ENCODE measurements at regions not wholly inside any gene's neighbourhood (a gene's known extent, or its start where the extent isn't known, plus 50 kb on each side); places are given as distances from the start of the nearest gene placed in this dataset.

DNA sequence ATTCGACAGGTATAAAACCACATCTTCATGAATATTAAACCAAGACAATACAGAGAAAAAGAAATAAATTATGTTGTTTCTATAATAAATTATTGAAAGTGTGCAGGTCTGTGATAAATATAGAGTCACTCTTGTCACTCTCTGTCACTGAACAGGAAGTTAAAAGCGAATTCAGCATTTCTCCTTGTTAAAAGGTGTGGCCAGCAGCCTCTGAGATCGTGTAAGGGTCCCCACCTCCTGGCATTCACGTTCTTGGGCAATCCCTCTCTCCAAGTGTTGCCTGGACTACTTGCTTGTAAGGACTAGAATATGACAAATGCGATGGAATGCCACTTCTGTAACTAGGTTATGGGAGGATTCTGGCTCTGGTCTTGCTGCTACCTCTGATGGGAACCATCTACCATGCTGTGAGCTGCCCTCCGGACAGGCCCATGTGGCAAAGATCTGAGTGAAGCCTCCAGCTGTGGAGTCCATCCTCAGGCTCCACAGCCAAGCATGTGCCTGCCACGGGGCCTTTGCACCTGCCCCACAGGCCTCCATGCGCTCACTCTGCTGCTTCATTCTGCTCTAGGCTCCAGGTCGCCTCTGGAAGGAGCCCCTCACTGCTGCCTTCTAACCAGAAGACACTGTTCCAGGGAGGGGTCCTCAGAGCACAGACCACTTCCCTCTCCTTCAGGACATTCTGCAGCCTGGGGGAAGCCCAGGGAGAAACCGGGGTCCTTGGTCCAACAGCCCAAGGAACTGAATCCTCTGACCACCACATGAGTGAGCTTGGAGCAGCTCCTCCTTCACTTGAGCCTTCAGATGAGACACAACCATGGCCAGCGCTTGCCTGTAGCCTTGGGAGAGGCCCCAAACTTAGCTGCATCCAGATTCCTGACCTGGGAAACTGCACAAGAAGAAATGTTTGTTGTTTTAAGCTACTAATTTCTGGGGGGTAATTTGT lies 202.9 kb upstream of the HDAC4 start:
- H3K27me3 ChIP-seq (ENCODE audit: control insufficient read depth, insufficient read depth, low read length, poor library complexity, severe bottlenecking), result no peaks in the 10 kb centered on the region
- 96% methylated on average over 10 to 11 of the region's 11 CpGs for WGBS, 2 experiments
- H3K36me3 ChIP-seq (ENCODE audit: control insufficient read depth, insufficient read depth, low read length), result no peaks in the 10 kb centered on the region
- no peak overlapping the region for H3K4me3 ChIP-seq (ENCODE audit: insufficient read depth, low read depth, low read length)
- H3K27ac ChIP-seq (ENCODE audit: insufficient read depth, low read depth, low read length, poor library complexity, severe bottlenecking), result no peak overlapping the region
- H3K9me3 ChIP-seq (ENCODE audit: control insufficient read depth, low read length), result no peaks in the 10 kb centered on the region
- peaks cover 11% of the 10 kb centered on the region for H3K4me1 ChIP-seq (ENCODE audit: control insufficient read depth, insufficient read depth, low read length)

DNA sequence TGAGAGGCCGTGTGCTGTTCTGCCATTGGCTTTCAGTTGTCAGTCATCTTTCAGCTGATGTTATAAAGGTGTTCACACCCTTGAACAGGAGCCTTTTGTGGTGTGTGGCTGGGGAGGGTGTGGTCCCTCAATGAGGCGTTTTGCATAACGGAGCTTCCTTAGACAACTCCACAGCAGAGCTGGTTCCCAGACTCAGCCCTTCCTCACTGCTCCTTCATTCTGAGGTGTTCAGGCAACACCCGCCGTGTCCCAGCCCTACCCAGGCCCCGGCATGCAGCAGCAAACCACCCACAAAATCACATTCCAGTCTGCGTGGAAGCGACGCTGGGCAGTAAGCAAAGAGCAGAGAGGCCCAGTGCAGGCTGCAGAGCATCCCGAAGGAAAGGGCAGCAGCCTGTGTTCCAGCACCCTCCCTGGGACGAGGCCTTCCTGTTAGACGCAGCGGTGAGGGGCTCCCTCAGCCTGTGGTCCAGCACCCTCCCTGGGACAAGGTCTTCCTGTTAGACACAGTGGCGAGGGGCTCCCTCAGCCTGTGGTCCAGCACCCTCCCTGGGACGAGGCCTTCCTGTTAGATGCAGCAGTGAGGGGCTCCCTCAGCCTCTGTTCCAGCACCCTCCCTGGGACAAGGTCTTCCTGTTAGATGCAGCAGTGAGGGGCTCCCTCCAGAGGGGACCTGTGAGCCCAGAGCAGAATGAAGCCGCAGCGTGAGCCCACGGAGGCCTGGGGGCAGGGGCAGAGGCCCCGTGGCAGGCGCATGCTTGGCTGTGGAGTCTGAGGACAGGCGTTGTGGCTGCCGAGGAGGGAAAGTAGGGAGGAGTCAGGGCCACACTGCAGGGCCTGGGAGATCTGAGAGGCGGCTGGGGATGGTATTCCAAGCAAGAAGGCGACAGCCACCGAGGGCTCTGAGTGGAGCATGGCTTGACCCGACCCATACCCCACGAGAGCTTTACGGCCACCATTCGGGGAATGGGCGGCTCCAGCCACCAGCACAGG lies 201.8 kb upstream of the HDAC4 start:
- peaks cover 11% of the 10 kb centered on the region for H3K4me1 ChIP-seq (ENCODE audit: control insufficient read depth, insufficient read depth, low read length)
- no peaks in the 10 kb centered on the region for H3K9me3 ChIP-seq (ENCODE audit: control insufficient read depth, low read length)
- no peaks in the 10 kb centered on the region for H3K27me3 ChIP-seq (ENCODE audit: control insufficient read depth, insufficient read depth, low read length, poor library complexity, severe bottlenecking)
- H3K4me3 ChIP-seq (ENCODE audit: insufficient read depth, low read depth, low read length), result no peak overlapping the region
- H3K36me3 ChIP-seq (ENCODE audit: control insufficient read depth, insufficient read depth, low read length), result no peaks in the 10 kb centered on the region
- H3K27ac ChIP-seq (ENCODE audit: insufficient read depth, low read depth, low read length, poor library complexity, severe bottlenecking), result no peak overlapping the region
- 88% methylated on average over 30 of the region's 30 CpGs for WGBS, 2 experiments

DNA sequence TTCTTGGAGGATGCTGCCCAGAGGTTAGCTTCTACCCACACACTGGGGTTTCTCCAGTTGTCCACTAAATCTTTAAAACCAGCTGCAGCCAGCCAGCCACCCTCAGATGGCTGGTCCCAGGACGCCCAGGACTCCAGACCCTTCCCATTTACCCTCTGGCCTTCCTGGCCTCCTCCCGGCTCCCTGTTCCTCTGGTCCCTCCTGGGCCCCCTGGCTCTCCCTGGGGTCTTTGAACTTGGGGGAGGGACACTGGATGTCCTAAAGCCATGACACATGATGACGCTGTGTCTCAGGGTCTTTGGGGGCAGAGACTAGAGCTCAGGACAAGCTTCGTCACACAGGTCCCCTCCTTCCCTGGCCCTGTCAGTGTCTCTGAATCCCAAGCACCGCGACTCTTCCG lies 201.1 kb upstream of the HDAC4 start:
- Histone ChIP-seq H3K27ac (ENCODE audit: insufficient read depth, low read depth, low read length, poor library complexity, severe bottlenecking) (no peak overlapping the region), H3K4me3 (ENCODE audit: insufficient read depth, low read depth, low read length) (no peak overlapping the region), H3K36me3 (ENCODE audit: control insufficient read depth, insufficient read depth, low read length) (no peaks in the 10 kb centered on the region), H3K27me3 (ENCODE audit: control insufficient read depth, insufficient read depth, low read length, poor library complexity, severe bottlenecking) (no peaks in the 10 kb centered on the region), H3K9me3 (ENCODE audit: control insufficient read depth, low read length) (no peaks in the 10 kb centered on the region), H3K4me1 (ENCODE audit: control insufficient read depth, insufficient read depth, low read length) (peaks cover 11% of the 10 kb centered on the region)
- 88% methylated on average over 7 of the region's 7 CpGs for WGBS, 2 experiments

DNA sequence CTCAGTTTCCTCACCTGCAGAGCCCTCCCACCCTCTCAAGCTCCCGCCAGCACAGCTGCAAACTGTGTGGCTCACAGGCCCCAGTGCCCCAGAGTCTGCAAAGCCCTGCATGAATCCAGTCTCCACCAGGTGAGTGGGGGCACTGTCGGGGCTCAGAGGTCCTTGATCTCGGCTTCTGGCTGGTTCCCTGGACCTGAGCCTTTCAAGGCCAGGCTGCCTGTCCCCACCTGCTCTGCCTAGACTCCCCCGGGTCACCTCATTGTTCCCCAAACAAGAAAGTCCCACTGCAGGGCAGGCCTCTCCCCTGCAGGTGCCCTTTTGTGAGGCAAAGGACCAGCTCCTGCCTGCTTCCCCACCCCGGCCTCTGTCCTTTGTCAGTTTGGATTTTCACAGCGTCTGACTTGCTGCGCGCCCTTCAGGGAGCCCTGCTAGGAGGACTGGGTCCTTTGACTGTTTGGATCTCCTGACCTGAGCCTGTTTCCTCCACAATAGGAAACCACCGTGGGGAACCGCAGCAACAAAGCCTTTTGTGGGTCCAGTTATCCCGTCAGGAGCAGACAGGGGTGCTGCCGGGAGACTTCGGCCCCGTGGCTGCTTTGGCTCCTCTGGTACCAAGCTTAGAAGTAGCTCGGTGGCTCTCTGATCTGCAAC lies 200.5 kb upstream of the HDAC4 start:
- 20 to 21% methylated on average over 15 of the region's 15 CpGs for WGBS, 2 experiments
- no peak overlapping the region for H3K4me3 ChIP-seq (ENCODE audit: insufficient read depth, low read depth, low read length)
- no peaks in the 10 kb centered on the region for H3K27me3 ChIP-seq (ENCODE audit: control insufficient read depth, insufficient read depth, low read length, poor library complexity, severe bottlenecking)

DNA sequence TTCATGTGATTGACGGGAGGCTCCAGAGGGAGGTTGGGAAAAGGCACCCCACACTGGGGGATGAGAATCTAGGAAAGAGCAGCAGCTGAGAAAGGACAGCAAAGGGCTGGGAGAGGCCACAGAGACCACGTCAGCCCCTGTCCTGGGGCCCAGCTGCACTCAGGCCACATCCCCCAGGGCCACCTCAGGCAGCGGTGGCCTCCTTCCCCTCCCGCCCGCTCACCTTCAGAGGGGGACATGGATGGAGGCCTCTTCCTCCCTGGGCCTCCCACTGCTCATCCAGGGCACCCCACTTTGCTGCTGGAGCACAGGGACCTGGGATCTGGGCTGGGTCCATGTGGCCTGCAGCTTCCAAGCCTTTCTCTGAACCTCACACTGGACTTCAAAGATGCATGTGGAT lies 199.8 kb upstream of the HDAC4 start:
- Histone ChIP-seq H3K36me3 (ENCODE audit: control insufficient read depth, insufficient read depth, low read length) (no peaks in the 10 kb centered on the region), H3K4me1 (ENCODE audit: control insufficient read depth, insufficient read depth, low read length) (peaks cover 11% of the 10 kb centered on the region), H3K4me3 (ENCODE audit: insufficient read depth, low read depth, low read length) (no peak overlapping the region), H3K27me3 (ENCODE audit: control insufficient read depth, insufficient read depth, low read length, poor library complexity, severe bottlenecking) (no peaks in the 10 kb centered on the region), H3K27ac (ENCODE audit: insufficient read depth, low read depth, low read length, poor library complexity, severe bottlenecking) (no peak overlapping the region), H3K9me3 (ENCODE audit: control insufficient read depth, low read length) (no peaks in the 10 kb centered on the region)
- 69 to 73% methylated on average over 5 of the region's 5 CpGs for WGBS, 2 experiments

More for the DNA sequence above, 200.5 kb upstream of the HDAC4 start:
- no peaks in the 10 kb centered on the region for H3K9me3 ChIP-seq (ENCODE audit: control insufficient read depth, low read length)
- no peaks in the 10 kb centered on the region for H3K36me3 ChIP-seq (ENCODE audit: control insufficient read depth, insufficient read depth, low read length)
- peaks cover 11% of the 10 kb centered on the region for H3K4me1 ChIP-seq (ENCODE audit: control insufficient read depth, insufficient read depth, low read length)
- no peak overlapping the region for H3K27ac ChIP-seq (ENCODE audit: insufficient read depth, low read depth, low read length, poor library complexity, severe bottlenecking)

DNA sequence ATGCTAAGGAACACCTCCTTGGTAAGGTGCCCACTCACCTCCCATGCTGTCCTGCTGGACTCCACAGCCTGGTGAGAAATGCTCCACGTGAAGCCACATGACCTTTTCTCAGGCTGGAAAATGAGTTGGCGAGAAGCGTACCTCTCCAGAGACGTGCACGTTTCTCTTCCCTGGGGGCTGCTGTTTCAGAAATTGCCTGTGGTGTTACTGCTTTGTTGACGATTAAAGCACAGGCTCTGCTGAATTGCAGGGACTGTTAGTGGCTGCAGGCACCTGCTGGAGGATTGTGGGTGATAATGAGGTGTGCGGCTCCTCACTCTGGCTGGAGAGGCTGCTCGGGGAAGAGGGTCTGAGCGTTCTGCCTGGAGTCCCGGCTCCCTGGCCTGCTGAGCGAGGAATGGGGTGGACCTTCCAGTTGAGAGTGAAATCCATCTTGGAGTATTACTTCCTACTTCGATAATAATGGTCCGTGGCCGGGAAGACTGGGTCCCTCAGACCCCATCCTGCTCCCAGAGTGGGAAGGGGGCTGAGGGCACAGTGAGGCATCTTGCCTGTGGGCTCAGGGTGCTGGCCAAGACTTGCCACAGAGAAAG lies 199.3 kb upstream of the HDAC4 start:
- WGBS, 2 experiments, result 91% methylated on average over 14 of the region's 14 CpGs

DNA sequence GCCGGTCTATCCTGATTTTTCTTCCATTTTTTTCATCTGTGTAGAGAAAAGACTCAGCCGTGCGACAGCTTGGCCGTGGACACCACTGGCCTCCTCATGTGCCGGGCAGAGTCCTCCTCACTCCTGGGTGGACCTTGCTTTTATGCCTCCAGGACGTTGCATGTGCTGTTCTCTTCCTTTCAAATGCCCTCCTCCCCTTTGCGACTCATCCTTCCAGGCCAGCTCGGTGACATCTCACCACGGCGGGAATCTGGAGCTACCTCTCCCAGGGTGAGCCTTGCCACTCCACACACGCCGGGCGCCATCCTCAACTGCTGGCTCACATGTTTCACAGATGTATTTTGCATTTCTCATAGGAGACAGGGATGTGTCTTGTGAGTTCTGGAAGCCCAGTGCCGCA lies 198.5 kb upstream of the HDAC4 start:
- WGBS, 2 experiments, result 91 to 94% methylated on average over 14 of the region's 14 CpGs
- no peaks in the 10 kb centered on the region for H3K27me3 ChIP-seq (ENCODE audit: control insufficient read depth, insufficient read depth, low read length, poor library complexity, severe bottlenecking)
- H3K27ac ChIP-seq (ENCODE audit: insufficient read depth, low read depth, low read length, poor library complexity, severe bottlenecking), result no peak overlapping the region
- H3K9me3 ChIP-seq (ENCODE audit: control insufficient read depth, low read length), result no peaks in the 10 kb centered on the region
- H3K4me3 ChIP-seq (ENCODE audit: insufficient read depth, low read depth, low read length), result no peak overlapping the region
- H3K4me1 ChIP-seq (ENCODE audit: control insufficient read depth, insufficient read depth, low read length), result peaks cover 13% of the 10 kb centered on the region
- no peaks in the 10 kb centered on the region for H3K36me3 ChIP-seq (ENCODE audit: control insufficient read depth, insufficient read depth, low read length)

More for the DNA sequence above, 199.3 kb upstream of the HDAC4 start:
- Histone ChIP-seq H3K36me3 (ENCODE audit: control insufficient read depth, insufficient read depth, low read length) (no peaks in the 10 kb centered on the region), H3K27me3 (ENCODE audit: control insufficient read depth, insufficient read depth, low read length, poor library complexity, severe bottlenecking) (no peaks in the 10 kb centered on the region), H3K4me3 (ENCODE audit: insufficient read depth, low read depth, low read length) (no peak overlapping the region), H3K9me3 (ENCODE audit: control insufficient read depth, low read length) (no peaks in the 10 kb centered on the region), H3K27ac (ENCODE audit: insufficient read depth, low read depth, low read length, poor library complexity, severe bottlenecking) (no peak overlapping the region), H3K4me1 (ENCODE audit: control insufficient read depth, insufficient read depth, low read length) (peaks cover 11% of the 10 kb centered on the region)

DNA sequence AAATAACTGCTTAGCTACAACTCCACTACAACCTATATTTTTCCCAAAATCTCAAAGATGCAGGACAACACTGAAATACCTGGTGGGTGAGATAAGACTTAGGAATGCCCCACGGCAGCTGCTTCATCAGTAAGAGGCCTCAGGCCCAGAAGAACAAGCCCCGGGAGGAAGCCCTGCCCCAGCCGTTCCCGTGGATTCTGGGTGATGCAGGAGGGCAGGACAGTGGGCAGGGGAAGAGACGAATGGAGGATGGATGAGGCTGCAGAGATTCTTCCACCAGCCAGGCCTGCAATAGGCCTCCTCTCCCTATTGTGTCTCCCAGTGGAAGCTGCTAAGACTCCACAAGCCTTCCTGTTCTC lies 197.9 kb upstream of the HDAC4 start:
- Histone ChIP-seq H3K4me1 (ENCODE audit: control insufficient read depth, insufficient read depth, low read length) (peaks cover 13% of the 10 kb centered on the region), H3K27me3 (ENCODE audit: control insufficient read depth, insufficient read depth, low read length, poor library complexity, severe bottlenecking) (no peaks in the 10 kb centered on the region), H3K27ac (ENCODE audit: insufficient read depth, low read depth, low read length, poor library complexity, severe bottlenecking) (no peak overlapping the region), H3K9me3 (ENCODE audit: control insufficient read depth, low read length) (no peaks in the 10 kb centered on the region), H3K4me3 (ENCODE audit: insufficient read depth, low read depth, low read length) (no peak overlapping the region), H3K36me3 (ENCODE audit: control insufficient read depth, insufficient read depth, low read length) (no peaks in the 10 kb centered on the region)
- 88 to 90% methylated on average over 5 of the region's 5 CpGs for WGBS, 2 experiments

DNA sequence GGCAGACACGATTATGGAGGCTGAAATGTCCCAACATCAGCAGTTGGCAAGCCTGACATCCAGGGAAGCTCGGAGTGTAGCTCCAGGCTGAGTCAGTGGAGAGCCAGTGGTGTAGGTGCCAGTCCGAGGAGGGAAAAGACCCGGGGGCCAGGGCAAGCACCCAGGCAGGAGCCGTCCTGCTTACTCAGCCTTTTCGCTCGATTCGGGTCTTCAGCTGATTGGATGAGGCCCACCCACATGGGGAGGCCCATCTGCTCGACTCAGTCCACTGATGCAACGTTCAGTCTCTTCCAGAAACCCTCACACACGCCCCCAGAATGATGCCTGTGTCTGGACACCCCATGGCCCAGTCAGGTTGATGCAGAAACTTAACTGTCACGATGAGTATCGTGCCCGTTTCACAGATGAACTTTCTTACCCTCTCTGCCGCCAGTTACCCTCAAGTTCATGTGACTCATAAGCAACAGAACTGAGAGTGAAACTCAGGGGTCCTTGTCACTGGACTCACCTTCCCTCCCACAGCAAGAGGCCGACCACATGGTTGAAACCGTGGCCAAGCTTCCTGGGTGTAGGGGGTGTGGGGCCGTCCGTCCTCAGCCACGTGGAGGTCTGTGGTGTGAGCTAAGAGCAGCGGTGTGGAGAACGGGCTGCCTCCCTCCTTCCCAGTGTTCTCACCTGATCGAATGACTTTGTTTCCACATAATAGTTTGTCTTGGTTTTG lies 197.4 kb upstream of the HDAC4 start:
- WGBS, 2 experiments, result 93 to 96% methylated on average over 23 of the region's 23 CpGs
- H3K9me3 ChIP-seq (ENCODE audit: control insufficient read depth, low read length), result no peaks in the 10 kb centered on the region
- no peaks in the 10 kb centered on the region for H3K36me3 ChIP-seq (ENCODE audit: control insufficient read depth, insufficient read depth, low read length)
- H3K4me1 ChIP-seq (ENCODE audit: control insufficient read depth, insufficient read depth, low read length), result peaks cover 13% of the 10 kb centered on the region
- no peak overlapping the region for H3K27ac ChIP-seq (ENCODE audit: insufficient read depth, low read depth, low read length, poor library complexity, severe bottlenecking)
- no peak overlapping the region for H3K4me3 ChIP-seq (ENCODE audit: insufficient read depth, low read depth, low read length)
- no peaks in the 10 kb centered on the region for H3K27me3 ChIP-seq (ENCODE audit: control insufficient read depth, insufficient read depth, low read length, poor library complexity, severe bottlenecking)
